ENCODE measurements at regions not wholly inside any gene's neighbourhood (a gene's known extent, or its start where the extent isn't known, plus 50 kb on each side); places are given as distances from the start of the nearest gene placed in this dataset.
"Not testable (repeated sequence)": the region's sequence is repeated elsewhere in the genome, so short reads cannot be mapped to it uniquely, and the experiment has no call there.

GRCh38 chr17:5911919-5912318, 158.3 kb upstream of the WSCD1 start:
- no peak for ATAC-seq

GRCh38 chr17:5913032-5913531, 157.1 kb upstream of the WSCD1 start:
- ATAC-seq: no peak

- ATAC-seq: no peak
These were observed 156.5 kb upstream of the WSCD1 start for GRCh38 chr17:5913641-5914040.

GRCh38 chr17:5915337-5915736, 154.8 kb upstream of the WSCD1 start:
- ATAC-seq: no peak

- no peak for ATAC-seq
These were observed 151.1 kb upstream of the WSCD1 start for GRCh38 chr17:5919089-5919488.

GRCh38 chr17:5921512-5922282, 148.5 kb upstream of the WSCD1 start:
- no peak for ATAC-seq

- ATAC-seq: no peak
These were observed 147.7 kb upstream of the WSCD1 start for GRCh38 chr17:5922476-5922875.

GRCh38 chr17:5929721-5930120, 140.5 kb upstream of the WSCD1 start:
- ATAC-seq: no peak

- ATAC-seq: not testable (repeated sequence)
These were observed 139.6 kb upstream of the WSCD1 start for GRCh38 chr17:5930555-5930954.

- ATAC-seq: no peak
These were observed 138.6 kb upstream of the WSCD1 start for GRCh38 chr17:5931616-5932015.

GRCh38 chr17:5933430-5933829, 136.7 kb upstream of the WSCD1 start:
- ATAC-seq: no peak

- no peak for ATAC-seq
These were observed 128.9 kb upstream of the WSCD1 start for GRCh38 chr17:5941258-5941657.

- ATAC-seq: no peak
These were observed 127.5 kb upstream of the WSCD1 start for GRCh38 chr17:5942687-5943086.

- no peak for ATAC-seq
These were observed 126.9 kb upstream of the WSCD1 start for GRCh38 chr17:5943232-5943631.

GRCh38 chr17:5943982-5944381, 126.2 kb upstream of the WSCD1 start:
- no peak for ATAC-seq

GRCh38 chr17:5947701-5948180, 122.4 kb upstream of the WSCD1 start:
- ATAC-seq: no peak

- ATAC-seq: no peak
These were observed 121.4 kb upstream of the WSCD1 start for GRCh38 chr17:5948811-5949210.

- ATAC-seq: no peak
These were observed 119.3 kb upstream of the WSCD1 start for GRCh38 chr17:5950878-5951277.

GRCh38 chr17:5951912-5952311, 118.3 kb upstream of the WSCD1 start:
- ATAC-seq: no peak

GRCh38 chr17:5952518-5952917, 117.7 kb upstream of the WSCD1 start:
- ATAC-seq: no peak

- no peak for ATAC-seq
These were observed 114.4 kb upstream of the WSCD1 start for GRCh38 chr17:5955764-5956163.

- no peak for ATAC-seq
These were observed 111.3 kb upstream of the WSCD1 start for GRCh38 chr17:5958850-5959249.

- ATAC-seq: no peak
These were observed 107.8 kb upstream of the WSCD1 start for GRCh38 chr17:5962371-5962770.

GRCh38 chr17:5971969-5972368, 98.2 kb upstream of the WSCD1 start:
- ATAC-seq: no peak

- no peak for ATAC-seq
These were observed 96.8 kb upstream of the WSCD1 start for GRCh38 chr17:5973410-5973809.
